ENCODE measurements at regions not wholly inside any gene's neighbourhood (a gene's known extent, or its start where the extent isn't known, plus 50 kb on each side); places are given as distances from the start of the nearest gene placed in this dataset.

GRCh38 chr14:61211476-61212255 lies 69.5 kb downstream of the TMEM30B start:
- no peak for TF ChIP-seq CTCF (conservative IDR thresholded peaks at IDR 0.05; ENCODE audit: low read depth, low read length)
- DNase-seq (ENCODE audit: low read depth), result no peak

GRCh38 chr14:61203081-61203753 lies 77.9 kb downstream of the TMEM30B start:
- no peak for TF ChIP-seq CTCF (conservative IDR thresholded peaks at IDR 0.05; ENCODE audit: low read depth, low read length)
- no peak overlapping the region for H3K4me3 ChIP-seq (ENCODE audit: low read depth, low read length)
- no peak for DNase-seq (ENCODE audit: low read depth)

More at GRCh38 chr14:61211476-61212255, 69.5 kb downstream of the TMEM30B start:
- no peak overlapping the region for H3K4me3 ChIP-seq (ENCODE audit: low read depth, low read length)

DNA sequence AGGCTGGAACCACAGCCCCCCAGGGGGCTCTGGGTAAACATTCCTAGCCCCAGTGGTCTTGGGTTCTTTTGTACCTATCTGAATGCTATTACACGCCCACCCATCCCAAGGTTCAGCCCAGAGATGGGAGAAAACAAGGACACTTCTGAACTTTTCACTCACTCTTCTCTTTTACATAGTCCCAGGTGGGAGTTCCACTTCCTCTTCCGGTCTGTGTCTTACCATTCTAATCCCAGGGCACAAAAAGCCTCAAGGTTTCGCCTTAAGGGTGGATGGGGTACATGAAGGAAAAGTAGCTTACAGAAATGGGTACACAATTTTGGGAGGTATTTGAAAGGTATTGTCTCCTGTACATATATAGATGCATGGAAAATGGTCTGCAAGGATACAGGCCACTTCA lies 79.0 kb downstream of the TMEM30B start:
- DNase-seq (ENCODE audit: low read depth), result no peak
- H3K4me3 ChIP-seq (ENCODE audit: low read depth, low read length), result no peak overlapping the region
- TF ChIP-seq CTCF (conservative IDR thresholded peaks at IDR 0.05; ENCODE audit: low read depth, low read length), result no peak

GRCh38 chr14:61201171-61201570 lies 80.0 kb downstream of the TMEM30B start:
- no peak for DNase-seq (ENCODE audit: low read depth)
- no peak for TF ChIP-seq CTCF (conservative IDR thresholded peaks at IDR 0.05; ENCODE audit: low read depth, low read length)
- H3K4me3 ChIP-seq (ENCODE audit: low read depth, low read length), result no peak overlapping the region

GRCh38 chr14:61197416-61197815 lies 83.7 kb downstream of the TMEM30B start:
- no peak overlapping the region for H3K4me3 ChIP-seq (ENCODE audit: low read depth, low read length)
- no peak for TF ChIP-seq CTCF (conservative IDR thresholded peaks at IDR 0.05; ENCODE audit: low read depth, low read length)
- DNase-seq (ENCODE audit: low read depth), result no peak

DNA sequence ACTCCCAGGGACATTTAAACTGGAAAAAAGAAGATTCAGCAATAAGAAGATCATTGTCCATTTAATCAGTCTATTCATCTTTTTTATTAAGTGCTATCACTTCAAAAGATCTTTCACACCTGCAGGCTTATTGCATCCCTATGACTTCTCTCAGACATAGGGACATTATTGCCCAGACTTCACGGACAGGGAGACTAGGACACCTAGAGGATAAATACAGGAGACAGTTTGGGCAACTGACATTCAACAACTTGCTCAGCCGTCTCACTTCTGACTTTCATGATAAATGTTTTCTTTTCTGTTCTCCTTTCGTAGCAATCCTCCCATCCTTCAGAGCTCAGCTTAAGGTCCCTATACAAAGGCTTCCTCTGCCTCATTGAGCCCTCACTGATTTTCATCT lies 84.3 kb downstream of the TMEM30B start:
- no peak for DNase-seq (ENCODE audit: low read depth)
- no peak overlapping the region for H3K4me3 ChIP-seq (ENCODE audit: low read depth, low read length)
- peak; percentile 43 for TF ChIP-seq CTCF (conservative IDR thresholded peaks at IDR 0.05; ENCODE audit: low read depth, low read length)
